ENCODE measurements at regions not wholly inside any gene's neighbourhood (a gene's known extent, or its start where the extent isn't known, plus 50 kb on each side); places are given as distances from the start of the nearest gene placed in this dataset.
"Not testable (repeated sequence)": the region's sequence is repeated elsewhere in the genome, so short reads cannot be mapped to it uniquely, and the experiment has no call there.

- no peak overlapping the region for H3K4me3 ChIP-seq (ENCODE audit: low read length in 3 of 3)
- no peak overlapping the region for H3K9ac ChIP-seq (ENCODE audit: low read depth in 1 of 3, low read length in 3 of 3)
Observed at GRCh38 chr16:8407351-8407750, 183.0 kb downstream of the TMEM114 start.

GRCh38 chr16:8403978-8404749 is 186.1 kb downstream of the TMEM114 start:
- Histone ChIP-seq H3K27me3 (ENCODE audit: control insufficient read depth in 3 of 3, insufficient read depth in 3 of 3, low read length in 3 of 3) (no peaks in the 10 kb centered on the region), H3K4me3 (ENCODE audit: low read length in 3 of 3) (no peak overlapping the region), H3K4me1 (ENCODE audit: control insufficient read depth in 3 of 3, insufficient read depth in 3 of 3, low read length in 3 of 3) (no peaks in the 10 kb centered on the region), H3K9me3 (ENCODE audit: control insufficient read depth in 3 of 3, low read length in 3 of 3) (no peaks in the 10 kb centered on the region), H3K36me3 (ENCODE audit: control insufficient read depth in 3 of 3, insufficient read depth in 3 of 3, low read length in 3 of 3) (no peaks in the 10 kb centered on the region), H3K27ac (ENCODE audit: low read depth, low read length) (no peak overlapping the region), H3K9ac (ENCODE audit: low read depth in 1 of 3, low read length in 3 of 3) (no peak overlapping the region)

More at GRCh38 chr16:8407351-8407750, 183.0 kb downstream of the TMEM114 start:
- Histone ChIP-seq H3K36me3 (ENCODE audit: control insufficient read depth in 3 of 3, insufficient read depth in 3 of 3, low read length in 3 of 3) (no peaks in the 10 kb centered on the region), H3K4me1 (ENCODE audit: control insufficient read depth in 3 of 3, insufficient read depth in 3 of 3, low read length in 3 of 3) (no peaks in the 10 kb centered on the region), H3K9me3 (ENCODE audit: control insufficient read depth in 3 of 3, low read length in 3 of 3) (no peaks in the 10 kb centered on the region), H3K27me3 (ENCODE audit: control insufficient read depth in 3 of 3, insufficient read depth in 3 of 3, low read length in 3 of 3) (no peaks in the 10 kb centered on the region), H3K27ac (ENCODE audit: low read depth, low read length) (no peak overlapping the region)

GRCh38 chr16:8402981-8403843 is 187.1 kb downstream of the TMEM114 start:
- H3K27ac ChIP-seq (ENCODE audit: low read depth, low read length) = no peak overlapping the region
- H3K4me1 ChIP-seq (ENCODE audit: control insufficient read depth in 3 of 3, insufficient read depth in 3 of 3, low read length in 3 of 3) = no peaks in the 10 kb centered on the region
- H3K36me3 ChIP-seq (ENCODE audit: control insufficient read depth in 3 of 3, insufficient read depth in 3 of 3, low read length in 3 of 3) = no peaks in the 10 kb centered on the region
- no peaks in the 10 kb centered on the region for H3K9me3 ChIP-seq (ENCODE audit: control insufficient read depth in 3 of 3, low read length in 3 of 3)
- H3K9ac ChIP-seq (ENCODE audit: low read depth in 1 of 3, low read length in 3 of 3) = no peak overlapping the region
- H3K27me3 ChIP-seq (ENCODE audit: control insufficient read depth in 3 of 3, insufficient read depth in 3 of 3, low read length in 3 of 3) = no peaks in the 10 kb centered on the region
- H3K4me3 ChIP-seq (ENCODE audit: low read length in 3 of 3) = no peak overlapping the region

- H3K36me3 ChIP-seq (ENCODE audit: control insufficient read depth in 3 of 3, insufficient read depth in 3 of 3, low read length in 3 of 3); H3K4me1 ChIP-seq (ENCODE audit: control insufficient read depth in 3 of 3, insufficient read depth in 3 of 3, low read length in 3 of 3); H3K27ac ChIP-seq (ENCODE audit: low read depth, low read length); H3K27me3 ChIP-seq (ENCODE audit: control insufficient read depth in 3 of 3, insufficient read depth in 3 of 3, low read length in 3 of 3); H3K9me3 ChIP-seq (ENCODE audit: control insufficient read depth in 3 of 3, low read length in 3 of 3); H3K4me3 ChIP-seq (ENCODE audit: low read length in 3 of 3); H3K9ac ChIP-seq (ENCODE audit: low read depth in 1 of 3, low read length in 3 of 3): not testable (repeated sequence)
Observed at GRCh38 chr16:8400683-8401082, 189.6 kb downstream of the TMEM114 start.

- no peak overlapping the region for H3K4me3 ChIP-seq (ENCODE audit: low read length in 3 of 3)
- H3K9me3 ChIP-seq (ENCODE audit: control insufficient read depth in 3 of 3, low read length in 3 of 3) = no peaks in the 10 kb centered on the region
Observed at GRCh38 chr16:8398548-8398947, 191.8 kb downstream of the TMEM114 start.

GRCh38 chr16:8397223-8397622 is 193.1 kb downstream of the TMEM114 start:
- Histone ChIP-seq H3K4me1 (ENCODE audit: control insufficient read depth in 3 of 3, insufficient read depth in 3 of 3, low read length in 3 of 3) (no peaks in the 10 kb centered on the region), H3K36me3 (ENCODE audit: control insufficient read depth in 3 of 3, insufficient read depth in 3 of 3, low read length in 3 of 3) (no peaks in the 10 kb centered on the region), H3K9ac (ENCODE audit: low read depth in 1 of 3, low read length in 3 of 3) (no peak overlapping the region), H3K27me3 (ENCODE audit: control insufficient read depth in 3 of 3, insufficient read depth in 3 of 3, low read length in 3 of 3) (no peaks in the 10 kb centered on the region), H3K9me3 (ENCODE audit: control insufficient read depth in 3 of 3, low read length in 3 of 3) (peaks cover 0 to 3% (median 0%) of the 10 kb centered on the region in 3 donors), H3K4me3 (ENCODE audit: low read length in 3 of 3) (no peak overlapping the region), H3K27ac (ENCODE audit: low read depth, low read length) (no peak overlapping the region)

More at GRCh38 chr16:8398548-8398947, 191.8 kb downstream of the TMEM114 start:
- H3K4me1 ChIP-seq (ENCODE audit: control insufficient read depth in 3 of 3, insufficient read depth in 3 of 3, low read length in 3 of 3) = no peaks in the 10 kb centered on the region
- H3K36me3 ChIP-seq (ENCODE audit: control insufficient read depth in 3 of 3, insufficient read depth in 3 of 3, low read length in 3 of 3) = no peaks in the 10 kb centered on the region
- no peaks in the 10 kb centered on the region for H3K27me3 ChIP-seq (ENCODE audit: control insufficient read depth in 3 of 3, insufficient read depth in 3 of 3, low read length in 3 of 3)
- H3K27ac ChIP-seq (ENCODE audit: low read depth, low read length) = no peak overlapping the region
- no peak overlapping the region for H3K9ac ChIP-seq (ENCODE audit: low read depth in 1 of 3, low read length in 3 of 3)

GRCh38 chr16:8396463-8396862 is 193.8 kb downstream of the TMEM114 start:
- Histone ChIP-seq H3K36me3 (ENCODE audit: control insufficient read depth in 3 of 3, insufficient read depth in 3 of 3, low read length in 3 of 3) (no peaks in the 10 kb centered on the region), H3K27me3 (ENCODE audit: control insufficient read depth in 3 of 3, insufficient read depth in 3 of 3, low read length in 3 of 3) (no peaks in the 10 kb centered on the region), H3K4me3 (ENCODE audit: low read length in 3 of 3) (no peak overlapping the region), H3K9ac (ENCODE audit: low read depth in 1 of 3, low read length in 3 of 3) (no peak overlapping the region), H3K27ac (ENCODE audit: low read depth, low read length) (no peak overlapping the region), H3K9me3 (ENCODE audit: control insufficient read depth in 3 of 3, low read length in 3 of 3) (peaks cover 0 to 3% (median 0%) of the 10 kb centered on the region in 3 donors), H3K4me1 (ENCODE audit: control insufficient read depth in 3 of 3, insufficient read depth in 3 of 3, low read length in 3 of 3) (no peaks in the 10 kb centered on the region)

GRCh38 chr16:8391257-8391656 is 199.1 kb downstream of the TMEM114 start:
- H3K9me3 ChIP-seq (ENCODE audit: control insufficient read depth in 3 of 3, low read length in 3 of 3) = peaks cover 0 to 8% (median 0%) of the 10 kb centered on the region in 3 donors
- H3K4me3 ChIP-seq (ENCODE audit: low read length in 3 of 3) = no peak overlapping the region
- H3K9ac ChIP-seq (ENCODE audit: low read depth in 1 of 3, low read length in 3 of 3) = no peak overlapping the region
- H3K36me3 ChIP-seq (ENCODE audit: control insufficient read depth in 3 of 3, insufficient read depth in 3 of 3, low read length in 3 of 3) = no peaks in the 10 kb centered on the region
- no peaks in the 10 kb centered on the region for H3K27me3 ChIP-seq (ENCODE audit: control insufficient read depth in 3 of 3, insufficient read depth in 3 of 3, low read length in 3 of 3)
- no peaks in the 10 kb centered on the region for H3K4me1 ChIP-seq (ENCODE audit: control insufficient read depth in 3 of 3, insufficient read depth in 3 of 3, low read length in 3 of 3)
- H3K27ac ChIP-seq (ENCODE audit: low read depth, low read length) = no peak overlapping the region

- Histone ChIP-seq H3K4me3 (ENCODE audit: low read length in 3 of 3) (no peak overlapping the region), H3K27me3 (ENCODE audit: control insufficient read depth in 3 of 3, insufficient read depth in 3 of 3, low read length in 3 of 3) (no peaks in the 10 kb centered on the region), H3K27ac (ENCODE audit: low read depth, low read length) (no peak overlapping the region), H3K36me3 (ENCODE audit: control insufficient read depth in 3 of 3, insufficient read depth in 3 of 3, low read length in 3 of 3) (no peaks in the 10 kb centered on the region), H3K9me3 (ENCODE audit: control insufficient read depth in 3 of 3, low read length in 3 of 3) (peaks cover 0 to 8% (median 0%) of the 10 kb centered on the region in 3 donors), H3K9ac (ENCODE audit: low read depth in 1 of 3, low read length in 3 of 3) (no peak overlapping the region), H3K4me1 (ENCODE audit: control insufficient read depth in 3 of 3, insufficient read depth in 3 of 3, low read length in 3 of 3) (no peaks in the 10 kb centered on the region)
Observed at GRCh38 chr16:8388684-8389083, 201.6 kb downstream of the TMEM114 start.

GRCh38 chr16:8381814-8382213 is 208.5 kb downstream of the TMEM114 start:
- Histone ChIP-seq H3K27ac (ENCODE audit: low read depth, low read length) (no peak overlapping the region), H3K27me3 (ENCODE audit: control insufficient read depth in 3 of 3, insufficient read depth in 3 of 3, low read length in 3 of 3) (no peaks in the 10 kb centered on the region), H3K4me1 (ENCODE audit: control insufficient read depth in 3 of 3, insufficient read depth in 3 of 3, low read length in 3 of 3) (no peaks in the 10 kb centered on the region)

More at GRCh38 chr16:8381814-8382213, 208.5 kb downstream of the TMEM114 start:
- H3K9ac ChIP-seq (ENCODE audit: low read depth in 1 of 3, low read length in 3 of 3) = no peak overlapping the region
- H3K36me3 ChIP-seq (ENCODE audit: control insufficient read depth in 3 of 3, insufficient read depth in 3 of 3, low read length in 3 of 3) = no peaks in the 10 kb centered on the region
- H3K9me3 ChIP-seq (ENCODE audit: control insufficient read depth in 3 of 3, low read length in 3 of 3) = no peaks in the 10 kb centered on the region
- no peak overlapping the region for H3K4me3 ChIP-seq (ENCODE audit: low read length in 3 of 3)
